Activated B cell treated with CpG ODN at 0.5 μM for 24 hours (primary cell): ENCODE measurements at regions not wholly inside any gene's neighbourhood (a gene's known extent, or its start where the extent isn't known, plus 50 kb on each side); places are given as distances from the start of the nearest gene placed in this dataset.

Source experiments
- ATAC-seq: fragments of 200-7000 bp; cut with Tn5 transposase; one replicate; pipeline ENCODE4 v1.10.0; 2021; ENCODE audit warnings: low read depth, mild to moderate bottlenecking, moderate library complexity
- CTCF ChIA-PET: fragments of 350-600 bp; sonication (Branson Sonifier 250); formaldehyde crosslinking; loops from one replicate; lab custom pipeline; 2021; ENCODE audit warnings: antibody characterized with exemption; lab: Charles Lee
- POLR2A ChIA-PET: fragments of 350-600 bp; sonication (Branson Sonifier 250); formaldehyde crosslinking; loops from one replicate; lab custom pipeline; 2021; ENCODE audit warnings: antibody characterized with exemption; lab: Charles Lee
- DNase-seq: peaks from one replicate; pipeline ENCODE4 v3.0.0; 2022
- H3K27ac Mint-ChIP-seq: one replicate; pipeline ENCODE4 v1.8.0; 2020; ENCODE audit warnings: mixed read lengths
- H3K27me3 Mint-ChIP-seq: one replicate; pipeline ENCODE4 v1.8.0; 2021; ENCODE audit warnings: mixed read lengths
- H3K36me3 Mint-ChIP-seq: one replicate; pipeline ENCODE4 v1.8.0; 2021; ENCODE audit warnings: low read depth, mixed read lengths
- H3K4me1 Mint-ChIP-seq: one replicate; pipeline ENCODE4 v1.8.0; 2021; ENCODE audit warnings: mixed read lengths
- H3K4me3 Mint-ChIP-seq: one replicate; pipeline ENCODE4 v1.8.0; 2020; ENCODE audit warnings: mild to moderate bottlenecking, mixed read lengths
- H3K9me3 Mint-ChIP-seq: one replicate; pipeline ENCODE4 v1.8.0; 2020; ENCODE audit warnings: mixed read lengths
- CTCF ChIP-seq: fragments of 200-600 bp; IDR thresholded peaks from one replicate; pipeline ENCODE4 v1.8.0; 2022; ENCODE audit warnings: antibody characterized with exemption, mild to moderate bottlenecking
- intact Hi-C: fragments of 100-400 bp; cut with micrococcal nuclease; formaldehyde crosslinking; loops from one replicate; pipeline ENCODE4 v1.15.1; 2024

GRCh38 chr6:163630991-163631390 lies 216.5 kb downstream of the QKI start:
- DNase-seq (no peak), ATAC-seq (no peak)
- no peak overlapping the region for H3K27ac Mint-ChIP-seq
- peaks cover 7% of the 10 kb centered on the region for H3K27me3 Mint-ChIP-seq
- intact Hi-C loops, result no loop called here
- H3K4me3 Mint-ChIP-seq, result no peak overlapping the region
- ChIA-PET CTCF (no interaction called here), POLR2A (no interaction called here)
- peaks cover 10% of the 10 kb centered on the region for H3K4me1 Mint-ChIP-seq
- H3K9me3 Mint-ChIP-seq, result peaks cover 3% of the 10 kb centered on the region
- TF ChIP-seq CTCF, result no peak
- H3K36me3 Mint-ChIP-seq, result no peaks in the 10 kb centered on the region

- TF ChIP-seq CTCF, result no peak
- ChIA-PET POLR2A (no interaction called here), CTCF (no interaction called here)
- no peak for ATAC-seq
- no peak overlapping the region for H3K27ac Mint-ChIP-seq
- peaks cover 7% of the 10 kb centered on the region for H3K27me3 Mint-ChIP-seq
- no peak overlapping the region for H3K4me3 Mint-ChIP-seq
- intact Hi-C loops, result no loop called here
- no peaks in the 10 kb centered on the region for H3K36me3 Mint-ChIP-seq
- no peak for DNase-seq
- H3K9me3 Mint-ChIP-seq, result peaks cover 3% of the 10 kb centered on the region
- peaks cover 14% of the 10 kb centered on the region for H3K4me1 Mint-ChIP-seq
Observed at GRCh38 chr6:163630572-163630971, 216.1 kb downstream of the QKI start.

- ChIA-PET CTCF (no interaction called here), POLR2A (no interaction called here)
- intact Hi-C loops, result no loop called here
- Mint-ChIP-seq H3K36me3 (no peaks in the 10 kb centered on the region), H3K4me3 (no peak overlapping the region), H3K4me1 (peaks cover 19% of the 10 kb centered on the region), H3K27me3 (peaks cover 7% of the 10 kb centered on the region), H3K27ac (no peak overlapping the region), H3K9me3 (peaks cover 3% of the 10 kb centered on the region)
- DNase-seq (no peak), ATAC-seq (no peak)
- TF ChIP-seq CTCF, result no peak
Observed at GRCh38 chr6:163630096-163630495, 215.6 kb downstream of the QKI start.
